Transverse colon (tissue), 4 donors: ENCODE measurements at regions not wholly inside any gene's neighbourhood (a gene's known extent, or its start where the extent isn't known, plus 50 kb on each side); places are given as distances from the start of the nearest gene placed in this dataset.

Experiments
- DNase-seq: peaks from one replicate; pipeline ENCODE4 v3.0.0-alpha.2; 2019
- H3K27ac ChIP-seq, 4 donors: fragments of 200-600 bp; sonication (generic); 2 replicates each; pipeline ENCODE4 v1.5.1; 2016 to 2018; ENCODE audit warnings: inconsistent platforms in 4 of 4
- H3K27me3 ChIP-seq: fragments of 200-600 bp; sonication (generic); 2 replicates; pipeline ENCODE4 v1.5.1; 2017; ENCODE audit warnings: inconsistent platforms
- H3K36me3 ChIP-seq, 4 donors: fragments of 200-600 bp; sonication (generic); 2 replicates each; pipeline ENCODE4 v1.5.1; 2017 to 2019; ENCODE audit warnings: inconsistent platforms in 4 of 4
- H3K4me1 ChIP-seq, 4 donors: fragments of 200-600 bp; sonication (generic); 2 replicates each; pipeline ENCODE4 v1.5.1; 2017 to 2020; ENCODE audit warnings: inconsistent platforms in 4 of 4
- H3K4me3 ChIP-seq, 4 donors: fragments of 200-600 bp; sonication (generic); 1 replicate in 1 of 4; 2 replicates in 3 of 4; pipeline versions ENCODE4 v1.5.1 to v1.6.1; 2017 to 2019; ENCODE audit warnings: inconsistent platforms in 4 of 4
- H3K9me3 ChIP-seq, 2 donors: fragments of 200-600 bp; sonication (generic); 2 replicates each; pipeline ENCODE4 v1.5.1; 2017 to 2019; ENCODE audit warnings: inconsistent platforms in 2 of 2
- CTCF ChIP-seq, 5 experiments: fragments of 200-600 bp in 3 of 5; fragments of 450-650 bp in 2 of 5; sonication (generic) in 3 of 5; IDR thresholded peaks; 1 replicate in 2 of 5; 2 replicates in 3 of 5; pipeline ENCODE4 v1.5.1; 2016 to 2017; ENCODE audit warnings: antibody characterized with exemption in 5 of 5, inconsistent platforms in 3 of 5, mild to moderate bottlenecking in 2 of 5, moderate library complexity in 1 of 5
- EP300 ChIP-seq: sonication (generic); formaldehyde crosslinking; IDR thresholded peaks from one replicate; pipeline ENCODE4 v1.6.1; 2017; ENCODE audit warnings: antibody characterized with exemption, low read depth
- POLR2A ChIP-seq: fragments of 450-650 bp; IDR thresholded peaks from one replicate; pipeline ENCODE4 v1.6.1; 2016; ENCODE audit warnings: antibody characterized with exemption, mild to moderate bottlenecking, moderate library complexity
- POLR2AphosphoS5 ChIP-seq, 3 donors: sonication (generic); formaldehyde crosslinking; IDR thresholded peaks; one replicate each; pipeline ENCODE4 v1.6.1; 2016; ENCODE audit warnings: antibody characterized with exemption in 3 of 3
- WGBS, 2 donors: methylation state at CpG; one replicate each; pipeline ENCODE4 v1.1.5; 2018; ENCODE audit warnings: low coverage in 1 of 2; 5-methylcytosine and 5-hydroxymethylcytosine counted together
- in situ Hi-C, 4 donors: fragments of 200-750 bp; cut with MboI; loops; one replicate each; pipeline versions ENCODE4 v1.15.0 to v1.15.1; 2017; ENCODE audit warnings: low sequenced_read_pairs in 3 of 4, low pct_ligation_motif_present in 1 of 4, low pct_unique_long_range_greater_than_20kb in 1 of 4
- intact Hi-C: fragments of 100-400 bp; cut with DNase I; formaldehyde crosslinking; loops from one replicate; pipeline ENCODE4 v1.15.1; 2023; ENCODE audit warnings: low total_unique reads

GRCh38 chr20:24363031-24363430, 106.4 kb upstream of the SYNDIG1 start:
- TF ChIP-seq POLR2A: no peak
- no peak for TF ChIP-seq EP300
- no peak for TF ChIP-seq CTCF (IDR thresholded peaks at IDR 0.05)
- TF ChIP-seq POLR2AphosphoS5 (IDR thresholded peaks at IDR 0.05): no peak
- DNase-seq: no peak
- Histone ChIP-seq H3K27me3 (no peaks in the 10 kb centered on the region), H3K4me1 (no peaks in the 10 kb centered on the region), H3K27ac (no peak overlapping the region), H3K36me3 (no peaks in the 10 kb centered on the region), H3K9me3 (peaks cover 0 to 5% of the 10 kb centered on the region in 2 donors), H3K4me3 (no peak overlapping the region)
- in situ Hi-C loops: no loop called here
- WGBS, 2 donors: 81 to 86% methylated on average over 8 of the region's 8 CpGs
- intact Hi-C loops: no loop called here

- no peak overlapping the region for H3K27ac ChIP-seq
- H3K9me3 ChIP-seq: peaks cover 0 to 5% of the 10 kb centered on the region in 2 donors
- no peak for DNase-seq
- in situ Hi-C loops (no loop called here), intact Hi-C loops (no loop called here)
- TF ChIP-seq POLR2AphosphoS5 (IDR thresholded peaks at IDR 0.05) (no peak), POLR2A (no peak), CTCF (IDR thresholded peaks at IDR 0.05) (no peak), EP300 (no peak)
- H3K27me3 ChIP-seq: no peaks in the 10 kb centered on the region
- H3K36me3 ChIP-seq: no peaks in the 10 kb centered on the region
- H3K4me3 ChIP-seq: no peak overlapping the region
- H3K4me1 ChIP-seq: no peaks in the 10 kb centered on the region
Measured at GRCh38 chr20:24362080-24362479, 107.3 kb upstream of the SYNDIG1 start.

GRCh38 chr20:24361541-24361940, 107.9 kb upstream of the SYNDIG1 start:
- intact Hi-C loops (no loop called here), in situ Hi-C loops (no loop called here)
- WGBS, 2 donors: 55 to 71% methylated on average over 2 of the region's 2 CpGs

GRCh38 chr20:24360531-24360930, 108.9 kb upstream of the SYNDIG1 start:
- intact Hi-C loops: no loop called here
- WGBS, 2 donors: 87 to 100% methylated on average over 1 to 3 of the region's 3 CpGs
- TF ChIP-seq POLR2AphosphoS5 (IDR thresholded peaks at IDR 0.05) (no peak), POLR2A (no peak), EP300 (no peak), CTCF (IDR thresholded peaks at IDR 0.05) (no peak)

More at GRCh38 chr20:24361541-24361940, 107.9 kb upstream of the SYNDIG1 start:
- Histone ChIP-seq H3K9me3 (peaks cover 0 to 5% of the 10 kb centered on the region in 2 donors), H3K27me3 (no peaks in the 10 kb centered on the region), H3K36me3 (no peaks in the 10 kb centered on the region), H3K27ac (no peak overlapping the region), H3K4me3 (no peak overlapping the region), H3K4me1 (no peaks in the 10 kb centered on the region)
- no peak for DNase-seq
- TF ChIP-seq EP300: no peak
- TF ChIP-seq POLR2AphosphoS5 (IDR thresholded peaks at IDR 0.05): no peak
- TF ChIP-seq CTCF (IDR thresholded peaks at IDR 0.05): no peak
- no peak for TF ChIP-seq POLR2A

More at GRCh38 chr20:24360531-24360930, 108.9 kb upstream of the SYNDIG1 start:
- Histone ChIP-seq H3K27me3 (no peaks in the 10 kb centered on the region), H3K36me3 (no peaks in the 10 kb centered on the region), H3K4me3 (no peak overlapping the region), H3K27ac (no peak overlapping the region), H3K9me3 (peaks cover 0 to 5% of the 10 kb centered on the region in 2 donors), H3K4me1 (no peaks in the 10 kb centered on the region)
- DNase-seq: no peak
- in situ Hi-C loops: no loop called here
